Upper lobe of left lung (tissue), 4 donors: ENCODE measurements at regions not wholly inside any gene's neighbourhood (a gene's known extent, or its start where the extent isn't known, plus 50 kb on each side); places are given as distances from the start of the nearest gene placed in this dataset.
"Not testable (repeated sequence)": the region's sequence is repeated elsewhere in the genome, so short reads cannot be mapped to it uniquely, and the experiment has no call there.

Experiments used
- POLR2AphosphoS5 ChIP-seq, 2 donors: sonication (generic); formaldehyde crosslinking; IDR thresholded peaks; one replicate each; pipeline ENCODE4 v1.5.1; 2017; ENCODE audit warnings: antibody characterized with exemption in 2 of 2
- TF ChIP-seq, protein P1 (sequence below), 6 experiments: fragments of 450-650 bp in 4 of 6; fragments of 200-600 bp in 2 of 6; sonication (generic) in 2 of 6; IDR thresholded peaks; one replicate each; pipeline ENCODE4 v1.5.1; 2016 to 2019; ENCODE audit warnings: antibody characterized with exemption in 6 of 6

DNA sequence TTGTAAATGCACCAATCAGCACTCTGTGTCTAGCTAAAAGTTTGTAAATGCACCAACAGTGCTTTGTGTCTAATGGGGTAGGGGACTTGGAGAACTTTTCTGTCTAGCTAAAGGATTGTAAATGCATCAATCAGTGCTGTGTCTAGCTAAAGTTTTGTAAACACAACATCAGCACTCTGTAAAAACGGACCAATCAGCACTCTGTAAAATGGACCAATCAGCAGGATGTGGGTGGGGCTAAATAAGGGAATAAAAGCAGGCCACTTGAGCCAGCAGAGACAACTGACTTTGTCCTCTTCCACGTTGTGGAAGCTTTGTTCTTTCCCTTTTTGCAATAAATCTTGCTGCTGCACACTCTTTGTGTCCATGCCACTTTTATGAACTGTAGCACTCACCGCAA lies 346.3 kb downstream of the LMBRD1 start:
- TF ChIP-seq, protein P1, sequence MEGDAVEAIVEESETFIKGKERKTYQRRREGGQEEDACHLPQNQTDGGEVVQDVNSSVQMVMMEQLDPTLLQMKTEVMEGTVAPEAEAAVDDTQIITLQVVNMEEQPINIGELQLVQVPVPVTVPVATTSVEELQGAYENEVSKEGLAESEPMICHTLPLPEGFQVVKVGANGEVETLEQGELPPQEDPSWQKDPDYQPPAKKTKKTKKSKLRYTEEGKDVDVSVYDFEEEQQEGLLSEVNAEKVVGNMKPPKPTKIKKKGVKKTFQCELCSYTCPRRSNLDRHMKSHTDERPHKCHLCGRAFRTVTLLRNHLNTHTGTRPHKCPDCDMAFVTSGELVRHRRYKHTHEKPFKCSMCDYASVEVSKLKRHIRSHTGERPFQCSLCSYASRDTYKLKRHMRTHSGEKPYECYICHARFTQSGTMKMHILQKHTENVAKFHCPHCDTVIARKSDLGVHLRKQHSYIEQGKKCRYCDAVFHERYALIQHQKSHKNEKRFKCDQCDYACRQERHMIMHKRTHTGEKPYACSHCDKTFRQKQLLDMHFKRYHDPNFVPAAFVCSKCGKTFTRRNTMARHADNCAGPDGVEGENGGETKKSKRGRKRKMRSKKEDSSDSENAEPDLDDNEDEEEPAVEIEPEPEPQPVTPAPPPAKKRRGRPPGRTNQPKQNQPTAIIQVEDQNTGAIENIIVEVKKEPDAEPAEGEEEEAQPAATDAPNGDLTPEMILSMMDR (IDR thresholded peaks at IDR 0.05), result not testable (repeated sequence)
- TF ChIP-seq POLR2AphosphoS5 (IDR thresholded peaks at IDR 0.05), result not testable (repeated sequence)
